CD4-positive, alpha-beta T cell treated with Interleukin-1 beta for 1 hour (primary cell): ENCODE measurements at regions not wholly inside any gene's neighbourhood (a gene's known extent, or its start where the extent isn't known, plus 50 kb on each side); places are given as distances from the start of the nearest gene placed in this dataset.

Experiments used
- DNase-seq, 2 donors: peaks; one replicate each; pipeline ENCODE4 v3.0.0-alpha.2; 2020 to 2022

DNA sequence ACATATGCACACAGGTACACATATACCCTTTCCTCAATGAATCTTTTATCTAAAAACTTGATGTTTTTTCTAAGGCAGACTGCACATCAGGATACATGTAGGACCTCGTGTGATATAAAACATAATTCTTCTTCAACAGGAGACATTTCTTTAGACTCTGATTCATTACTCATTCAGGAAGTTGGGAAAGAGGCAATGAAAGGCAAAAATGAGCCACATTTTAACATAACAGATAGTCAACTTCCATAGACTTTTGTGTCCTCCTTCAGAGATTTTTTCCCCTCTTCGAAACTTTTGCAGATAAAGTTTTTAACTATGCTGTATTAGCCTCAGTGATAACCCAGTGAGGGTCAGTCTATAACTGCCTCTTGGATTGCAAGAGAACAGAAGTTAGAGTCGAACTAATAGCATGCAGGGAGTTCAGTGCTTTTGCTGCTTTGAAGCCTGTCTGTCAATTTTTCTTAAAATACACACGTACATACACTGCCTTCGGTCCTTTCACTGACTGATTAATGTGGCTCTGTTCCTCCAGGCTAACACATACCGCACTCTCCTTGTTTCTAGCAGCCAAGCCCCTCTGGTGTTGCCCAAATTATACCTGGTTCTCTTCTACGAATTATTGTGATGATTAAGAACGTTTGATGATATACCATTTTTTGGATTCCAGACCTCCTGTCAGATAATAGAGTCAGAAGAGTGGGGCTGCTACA is 562.5 kb upstream of the MAP3K7 start:
- no peak for DNase-seq

DNA sequence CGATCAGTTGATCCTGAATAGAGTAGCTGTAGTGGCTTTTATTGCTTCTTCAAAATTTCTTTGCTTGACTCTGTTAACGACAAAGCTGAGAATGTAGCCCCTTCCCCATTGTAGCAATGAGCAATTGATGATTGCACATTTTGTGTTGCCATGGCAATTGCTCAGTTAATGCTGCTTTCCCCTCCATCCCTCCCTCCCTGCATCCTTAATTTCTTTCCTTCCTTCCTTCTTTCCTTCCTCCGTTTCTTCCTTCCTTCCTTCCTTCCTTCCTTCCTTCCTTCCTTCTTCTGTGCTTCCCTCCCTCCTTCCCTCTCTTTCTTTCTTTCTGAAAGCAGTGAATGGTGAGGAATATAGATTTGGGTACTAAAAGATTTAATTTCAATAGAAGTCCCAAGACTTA is 557.3 kb upstream of the MAP3K7 start:
- DNase-seq = no peak

DNA sequence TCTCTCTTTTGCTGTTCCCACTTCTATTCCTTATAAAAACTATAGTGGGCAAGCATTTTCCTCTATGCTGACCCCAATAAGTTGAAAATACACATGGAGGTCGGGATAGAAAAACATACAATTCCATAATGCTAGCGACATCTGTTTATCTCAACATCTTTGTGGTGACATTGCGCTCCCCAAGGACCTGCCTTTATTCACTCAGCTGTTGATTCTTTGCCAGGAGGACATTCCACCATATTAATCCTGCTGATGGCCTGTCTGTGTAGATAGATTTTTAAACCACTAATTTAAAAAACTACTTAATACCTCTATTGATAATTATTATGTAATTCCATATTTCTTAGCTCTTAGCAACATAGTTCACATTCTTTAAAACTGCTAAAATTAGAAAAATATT is 555.3 kb upstream of the MAP3K7 start:
- DNase-seq = no peak

DNA sequence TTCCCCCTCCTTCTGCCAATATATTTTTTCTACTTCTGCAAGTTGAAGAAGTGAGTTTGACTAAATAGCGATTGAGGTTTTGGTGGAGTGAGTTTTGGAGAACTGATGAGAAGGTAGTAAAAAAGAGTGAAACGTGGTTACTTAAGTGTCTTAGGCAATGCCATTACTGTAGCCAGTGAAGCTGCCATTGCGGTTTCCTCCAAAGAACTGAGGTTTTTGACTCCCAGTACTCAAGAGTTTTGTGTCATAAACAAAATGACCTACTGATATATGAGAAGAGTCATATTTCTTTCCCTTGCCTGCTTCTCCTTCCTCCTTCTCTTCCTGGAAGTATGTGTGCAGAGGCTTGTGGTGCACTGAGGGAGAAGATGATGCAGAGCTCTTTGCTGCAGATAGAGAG is 554.5 kb upstream of the MAP3K7 start:
- DNase-seq = no peak

DNA sequence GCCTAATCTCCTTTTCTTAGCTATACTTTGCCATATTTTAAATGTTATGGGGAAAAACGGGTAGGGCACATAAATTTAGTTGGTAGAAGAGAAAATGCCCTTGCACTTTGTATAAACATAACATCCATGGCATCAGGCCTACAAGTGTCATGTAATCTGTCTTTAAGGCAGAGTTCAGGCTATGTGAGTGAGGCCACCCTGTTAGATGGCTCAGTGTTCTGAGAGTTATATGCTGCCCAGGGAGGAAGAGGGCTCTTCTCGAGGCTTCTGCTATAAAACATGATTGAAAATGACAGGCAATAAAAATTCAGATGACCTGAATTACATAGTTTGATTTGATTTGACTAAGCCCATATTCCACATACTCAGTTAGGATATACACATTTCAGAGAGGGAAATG is 553.6 kb upstream of the MAP3K7 start:
- no peak for DNase-seq

DNA sequence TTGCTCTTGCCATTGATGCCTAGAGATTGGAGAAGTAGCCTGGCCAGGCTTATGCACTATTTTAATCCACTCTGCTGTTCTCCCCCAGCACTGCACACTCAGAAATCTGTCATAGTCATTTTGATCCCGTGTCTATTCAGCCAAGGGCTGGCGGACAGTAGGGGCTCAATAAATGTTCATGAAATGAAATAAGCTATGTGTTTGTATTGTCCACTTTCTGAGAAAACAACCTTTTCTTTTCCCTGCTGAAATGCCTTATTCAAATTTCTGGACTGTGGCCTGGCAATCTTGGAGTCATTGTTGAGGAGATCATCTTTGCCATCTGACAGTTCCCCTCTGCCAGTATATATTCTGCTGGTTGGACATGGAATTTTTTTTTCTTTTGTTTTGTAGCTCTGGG is 550.4 kb upstream of the MAP3K7 start:
- DNase-seq = no peak

DNA sequence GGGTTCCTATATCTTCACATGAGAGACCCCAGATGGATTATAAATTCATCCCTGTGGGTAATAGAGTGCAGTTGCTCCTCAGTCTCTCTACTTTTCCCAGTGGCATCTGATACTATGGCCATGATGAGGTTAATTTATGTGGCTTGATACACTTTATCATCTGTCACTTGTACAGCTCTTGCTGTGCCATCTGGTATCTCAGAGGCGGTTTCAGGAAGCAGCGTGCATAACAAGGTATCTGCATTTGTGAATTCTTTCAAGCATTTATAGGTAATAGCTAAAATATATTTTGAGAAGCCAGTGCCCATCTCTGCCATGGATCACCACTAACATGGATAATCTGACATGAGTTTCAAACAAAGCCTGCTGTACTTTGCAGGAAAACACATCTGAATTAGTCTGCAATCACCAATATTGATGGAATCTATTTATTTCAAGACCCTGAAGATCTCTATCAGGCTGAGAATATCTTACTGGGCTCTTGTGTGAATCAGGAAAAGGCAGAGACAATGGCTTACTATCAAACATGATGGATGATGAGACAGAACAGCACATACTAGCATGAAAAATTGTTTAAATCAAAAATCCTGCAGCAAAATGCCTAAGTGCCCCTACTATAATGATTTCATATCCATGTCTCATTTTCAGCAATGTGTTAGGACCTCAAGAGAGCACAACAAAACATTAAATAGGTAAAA is 548.7 kb upstream of the MAP3K7 start:
- DNase-seq = no peak

DNA sequence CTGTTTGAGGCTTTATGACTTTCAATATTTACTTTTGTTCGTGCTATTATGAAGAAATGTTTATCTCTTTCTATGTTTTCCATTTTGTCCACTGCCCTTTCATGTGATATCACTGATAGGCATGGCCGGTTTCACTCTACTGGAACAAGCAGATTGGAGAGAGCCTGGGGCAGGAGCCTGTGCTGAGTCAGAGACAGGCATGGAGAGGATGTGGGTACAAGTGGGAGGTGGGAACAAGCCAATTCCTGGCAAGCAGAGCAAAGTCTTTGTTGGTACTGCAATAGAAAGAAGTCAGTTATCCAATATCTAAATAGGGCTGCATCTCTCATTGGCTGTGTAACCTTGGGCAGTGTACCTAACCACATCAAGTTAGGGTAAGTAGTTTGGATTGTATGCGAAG is 545.6 kb upstream of the MAP3K7 start:
- DNase-seq = no peak

DNA sequence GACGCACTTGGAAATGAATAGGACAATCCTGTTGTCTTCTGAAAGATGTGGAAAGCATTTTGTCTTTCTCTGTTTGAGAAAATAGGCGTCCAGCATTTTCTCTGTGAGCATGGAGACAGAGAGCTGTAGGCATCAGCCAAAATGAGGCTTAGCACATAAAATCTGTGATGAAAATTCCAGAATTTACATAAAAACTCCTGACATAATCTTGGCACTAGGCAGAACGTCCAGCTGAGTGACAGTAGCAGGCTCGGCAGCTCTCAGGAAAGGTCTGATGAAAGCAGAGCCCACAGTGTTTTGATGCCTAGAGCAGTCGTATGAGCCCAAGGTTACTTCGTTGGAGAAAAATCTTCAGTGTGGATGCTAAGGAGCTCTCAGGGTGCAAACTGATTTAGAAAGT is 543.3 kb upstream of the MAP3K7 start:
- no peak for DNase-seq

DNA sequence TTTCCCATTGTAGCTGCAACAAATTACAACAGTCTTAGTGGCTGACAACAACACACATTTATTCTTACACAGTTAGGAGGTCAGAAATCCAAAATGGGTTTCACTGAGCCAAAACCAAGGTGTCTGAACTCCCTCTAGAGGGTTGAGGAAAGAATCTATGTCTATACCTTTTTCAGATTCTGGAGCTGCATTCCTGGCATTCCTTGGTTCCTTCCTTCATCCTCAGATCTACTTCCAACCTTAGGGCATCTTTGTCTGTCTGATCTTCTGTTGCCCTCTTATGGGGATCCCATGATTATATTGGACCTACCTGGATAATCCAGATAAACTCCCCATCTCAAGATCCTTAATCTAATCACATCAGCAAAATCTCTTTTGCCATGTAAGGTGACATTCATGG is 540.9 kb upstream of the MAP3K7 start:
- no peak for DNase-seq

DNA sequence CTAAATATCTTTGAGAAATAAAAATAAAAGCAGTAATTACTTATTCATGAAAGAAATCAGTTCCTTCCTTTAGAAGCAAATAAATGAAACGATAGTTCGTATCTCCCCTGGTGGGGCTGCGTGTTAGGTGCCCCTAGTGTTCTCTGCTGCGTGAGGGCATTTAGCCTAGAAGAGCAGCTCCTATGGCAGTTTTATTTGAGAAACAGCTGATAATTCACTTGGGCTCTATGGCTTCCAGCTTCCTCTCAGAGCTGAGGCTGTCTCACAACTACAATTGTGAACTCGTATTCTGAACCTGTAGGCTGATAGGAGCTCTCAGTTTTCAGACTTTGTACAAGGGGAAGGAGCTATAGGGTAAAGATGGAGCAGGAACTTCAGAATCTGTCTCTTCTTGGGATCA is 540.0 kb upstream of the MAP3K7 start:
- DNase-seq = no peak

DNA sequence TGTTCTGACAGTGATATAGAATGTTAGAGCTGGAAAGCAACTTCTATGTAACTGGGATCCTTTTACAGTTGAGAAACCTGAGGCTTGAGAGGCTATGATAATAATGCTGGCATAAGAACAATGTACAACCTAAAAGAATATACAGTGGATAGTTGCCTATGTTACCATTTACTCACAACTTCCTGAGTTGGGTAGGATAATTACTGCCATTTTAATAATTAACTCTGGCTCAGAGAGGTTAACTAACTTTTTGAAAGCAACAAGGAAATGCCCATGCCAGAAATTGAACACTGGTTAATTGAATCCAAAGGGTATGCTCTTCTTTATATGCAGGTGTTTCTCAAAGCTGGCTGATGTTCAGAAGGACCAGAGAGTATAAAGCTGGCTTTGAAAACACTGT is 530.7 kb upstream of the MAP3K7 start:
- DNase-seq = no peak

DNA sequence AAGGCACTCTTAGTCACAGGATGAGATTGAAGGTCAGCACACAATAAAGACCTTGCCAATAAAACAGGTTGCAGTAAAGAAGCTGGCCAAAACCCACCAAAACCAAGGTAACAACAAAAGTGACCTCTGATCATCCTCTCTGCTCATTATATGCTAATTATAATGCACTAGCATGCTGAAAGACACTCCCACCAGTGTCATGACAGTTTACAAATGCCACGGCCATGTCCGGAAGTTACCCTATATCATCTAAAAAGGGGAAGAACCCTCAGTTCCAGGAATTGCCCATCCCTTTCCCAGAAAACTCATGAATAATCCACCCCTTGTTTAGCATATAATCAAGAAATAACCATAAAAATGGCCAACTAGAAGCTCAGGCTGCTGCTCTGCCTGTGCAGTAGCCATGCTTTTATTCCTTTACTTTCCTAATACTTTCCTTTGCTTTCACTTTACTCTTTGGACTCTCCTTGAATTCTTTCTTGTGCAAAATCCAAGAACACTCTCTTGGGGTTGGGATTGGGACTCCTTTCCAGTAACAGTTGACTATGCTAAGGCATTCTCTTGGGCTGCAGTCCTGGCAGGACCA is 527.3 kb upstream of the MAP3K7 start:
- no peak for DNase-seq

DNA sequence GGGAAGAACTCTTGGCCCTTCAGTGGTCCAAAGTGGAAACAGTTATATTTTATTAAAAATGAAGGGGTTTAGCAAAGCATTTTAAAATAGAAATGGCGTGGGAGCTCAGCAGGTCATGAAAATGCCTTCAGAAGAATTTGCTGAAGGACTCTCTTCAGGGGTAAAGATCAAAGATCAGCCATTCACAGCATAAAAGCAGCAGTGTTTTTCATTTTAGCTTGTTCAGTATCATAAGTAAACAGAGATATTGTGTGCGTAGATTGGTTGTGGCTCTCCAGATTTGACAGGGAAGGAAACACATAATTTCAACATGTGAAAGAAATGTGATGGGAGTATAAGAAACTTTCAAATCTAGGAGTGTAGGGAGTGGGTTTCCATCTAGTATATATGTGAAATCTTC is 519.2 kb upstream of the MAP3K7 start:
- no peak for DNase-seq

DNA sequence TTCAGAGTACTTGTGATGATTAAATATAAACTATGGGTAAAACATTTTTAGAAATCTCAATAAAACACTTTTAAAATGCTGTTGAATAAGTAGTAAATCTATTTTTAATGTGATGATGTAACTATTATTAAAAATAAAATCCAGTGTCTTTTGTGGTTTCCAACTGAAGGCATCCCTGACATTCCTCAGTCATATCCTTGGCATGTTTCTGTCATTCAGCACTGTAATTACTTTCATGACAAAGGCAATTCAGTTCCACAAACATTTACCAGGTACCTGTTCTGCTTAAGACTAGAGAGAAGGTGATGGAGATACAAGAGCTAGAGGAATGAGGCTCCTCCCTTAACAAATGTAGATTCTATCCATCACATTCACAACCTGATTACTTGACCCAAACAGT is 518.7 kb upstream of the MAP3K7 start:
- DNase-seq = no peak

DNA sequence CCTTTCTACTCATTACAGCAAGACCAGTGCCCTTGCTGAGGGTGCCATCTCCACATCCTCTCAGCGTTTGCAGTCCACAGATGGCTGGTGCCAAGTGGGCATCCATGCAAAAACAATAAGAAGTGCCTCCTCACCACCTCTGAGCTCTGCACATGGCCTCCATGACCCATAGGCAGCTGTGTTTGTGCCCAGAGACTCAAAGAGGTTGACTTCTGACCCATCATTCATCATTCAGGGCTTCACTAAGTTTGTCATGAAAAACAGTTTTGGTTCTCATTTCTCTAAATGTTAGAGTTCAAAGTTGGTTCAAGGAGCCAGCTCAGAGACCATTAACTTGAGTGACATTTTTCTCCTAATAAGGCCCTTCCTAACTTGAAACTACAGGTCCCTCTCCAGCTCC is 512.6 kb upstream of the MAP3K7 start:
- no peak for DNase-seq

DNA sequence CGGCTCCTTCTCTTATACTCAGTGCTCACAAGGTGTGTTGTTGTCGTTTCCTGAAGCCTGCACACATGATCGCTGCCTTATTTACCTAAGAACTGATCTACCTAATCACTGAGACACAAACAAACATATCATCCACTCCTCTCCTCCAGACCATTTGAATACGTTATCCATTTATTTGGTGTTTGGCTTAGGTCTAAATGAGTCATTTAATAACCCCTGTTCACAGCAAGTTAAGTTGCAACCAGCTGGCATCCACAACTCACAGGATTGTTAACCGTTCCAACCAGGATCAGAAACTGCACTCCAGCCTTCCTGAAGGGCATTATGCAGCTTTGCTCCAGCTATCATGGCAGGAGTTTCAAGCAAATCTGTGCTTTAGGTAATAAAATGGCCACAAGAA is 511.1 kb upstream of the MAP3K7 start:
- DNase-seq = no peak

DNA sequence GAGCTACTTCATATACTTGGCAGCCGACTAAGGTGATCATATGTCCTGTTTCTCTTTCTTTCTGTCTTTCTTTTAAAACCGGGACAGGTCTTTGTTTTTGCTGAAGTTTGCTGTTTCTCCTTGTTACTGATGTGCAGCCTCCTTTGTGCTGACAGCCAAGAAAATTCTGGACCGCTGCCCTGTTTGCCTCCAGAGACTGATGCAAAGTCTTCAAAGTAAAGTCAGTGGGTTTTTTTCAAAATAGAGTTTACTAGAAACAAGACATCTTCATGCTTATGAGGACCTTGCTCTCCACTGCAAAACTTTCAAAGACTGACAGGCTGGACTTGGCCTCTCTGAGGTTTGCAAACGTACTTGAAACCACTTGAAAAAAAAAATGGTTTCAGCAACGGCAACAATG is 510.5 kb upstream of the MAP3K7 start:
- DNase-seq = no peak

DNA sequence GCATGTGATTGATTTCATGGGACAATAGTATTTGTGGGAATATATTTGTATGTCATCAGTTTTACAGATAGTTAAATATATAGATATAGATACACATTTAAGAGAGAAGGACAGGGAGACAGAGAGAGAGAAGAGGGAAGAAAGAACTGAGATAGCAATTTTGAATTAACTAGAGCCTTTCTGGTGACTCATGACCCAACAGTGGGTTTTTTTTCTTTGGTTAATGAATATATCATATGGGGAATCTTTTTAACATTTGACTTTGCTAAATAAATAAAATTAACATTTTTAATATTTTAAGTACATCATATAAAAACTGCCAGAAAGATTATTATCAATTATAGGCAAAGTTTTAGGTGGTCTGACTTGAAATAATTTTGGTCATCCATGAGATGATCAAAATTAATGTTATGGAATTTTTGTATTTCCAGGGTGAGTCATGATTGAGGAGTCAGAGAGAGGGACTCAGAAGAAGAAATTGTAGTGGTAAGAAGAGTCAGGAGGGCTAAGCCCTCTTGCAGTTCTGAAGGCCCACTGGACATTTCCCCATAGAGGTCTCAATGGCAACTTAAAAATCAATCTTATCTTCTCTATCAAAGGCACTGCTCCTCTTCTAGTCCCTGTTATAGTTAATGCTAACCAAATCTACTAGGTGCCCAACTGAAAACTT is 508.1 kb upstream of the MAP3K7 start:
- DNase-seq = no peak

DNA sequence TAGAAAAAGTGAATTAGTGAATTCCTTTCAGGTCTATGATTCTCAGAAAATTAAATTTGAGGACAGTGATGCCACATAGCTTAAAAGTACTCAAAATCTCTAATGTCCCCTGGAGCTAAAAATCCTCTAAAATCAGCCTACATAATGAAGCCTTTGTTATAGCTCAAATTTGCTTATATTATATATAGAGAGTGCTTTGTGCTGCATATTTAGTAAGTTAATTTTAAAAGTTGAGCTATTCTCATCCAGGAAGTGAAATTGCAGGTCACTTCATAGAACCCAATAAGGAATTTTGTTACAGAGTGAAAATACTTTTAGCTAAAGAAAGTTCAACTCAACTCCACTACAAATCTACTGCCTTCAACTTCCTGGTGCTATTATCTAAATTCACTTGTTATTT is 507.5 kb upstream of the MAP3K7 start:
- no peak for DNase-seq

DNA sequence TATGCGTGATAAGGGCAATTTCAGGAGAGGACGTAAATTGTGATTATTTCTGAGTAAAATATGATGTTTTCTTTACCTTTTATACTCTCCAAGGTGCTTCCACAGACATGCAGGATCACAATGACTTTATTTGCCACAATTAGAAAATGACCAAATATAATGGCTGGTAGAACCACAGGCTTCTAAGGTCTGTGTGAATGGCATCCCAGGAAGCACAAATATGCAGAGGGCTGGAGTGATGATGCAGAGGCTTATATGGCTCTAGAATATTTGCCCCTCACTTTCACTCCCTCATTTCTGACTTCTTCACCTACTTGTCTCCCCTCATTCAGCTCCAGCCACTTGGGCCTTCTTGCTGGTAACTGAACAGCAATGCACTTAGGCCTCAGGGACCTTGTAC is 502.1 kb upstream of the MAP3K7 start:
- no peak for DNase-seq

DNA sequence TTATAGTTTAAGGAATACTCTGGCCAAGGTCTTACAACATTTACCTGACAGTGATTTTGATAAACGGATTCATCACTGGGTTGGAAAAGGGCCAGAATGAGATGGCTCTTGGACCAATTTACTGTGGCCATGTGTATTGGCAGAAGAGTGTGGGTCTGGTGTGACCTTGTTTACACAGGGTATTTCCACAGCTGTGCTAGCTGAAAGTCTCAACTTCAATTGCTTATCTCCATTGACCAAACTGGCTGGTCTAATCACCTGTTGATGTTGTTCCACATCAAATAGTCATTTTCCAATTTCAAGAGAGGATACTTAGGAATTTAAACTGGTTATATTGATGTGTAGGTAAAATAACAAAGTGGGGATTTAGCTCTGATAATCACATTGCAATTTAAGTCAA is 501.6 kb upstream of the MAP3K7 start:
- DNase-seq = no peak

DNA sequence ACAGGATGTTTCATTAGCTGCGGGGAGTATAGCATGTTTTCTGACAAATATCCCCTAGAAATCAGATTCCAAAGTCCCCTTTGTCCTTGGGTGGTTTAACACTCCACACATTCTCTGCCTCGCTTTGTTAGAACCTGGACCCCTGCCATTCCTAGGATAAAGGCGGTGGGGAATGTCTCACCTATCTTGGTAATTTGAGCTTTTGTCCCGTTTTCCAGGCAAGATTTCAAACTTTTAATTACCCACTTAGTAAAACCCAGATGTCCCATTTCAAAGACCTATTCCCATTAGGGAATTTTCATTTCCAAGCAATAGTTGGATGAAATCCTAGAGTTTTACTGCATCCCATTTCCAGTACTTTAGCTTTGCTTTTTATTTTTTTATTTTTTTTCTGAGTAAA is 501.0 kb upstream of the MAP3K7 start:
- DNase-seq = no peak

DNA sequence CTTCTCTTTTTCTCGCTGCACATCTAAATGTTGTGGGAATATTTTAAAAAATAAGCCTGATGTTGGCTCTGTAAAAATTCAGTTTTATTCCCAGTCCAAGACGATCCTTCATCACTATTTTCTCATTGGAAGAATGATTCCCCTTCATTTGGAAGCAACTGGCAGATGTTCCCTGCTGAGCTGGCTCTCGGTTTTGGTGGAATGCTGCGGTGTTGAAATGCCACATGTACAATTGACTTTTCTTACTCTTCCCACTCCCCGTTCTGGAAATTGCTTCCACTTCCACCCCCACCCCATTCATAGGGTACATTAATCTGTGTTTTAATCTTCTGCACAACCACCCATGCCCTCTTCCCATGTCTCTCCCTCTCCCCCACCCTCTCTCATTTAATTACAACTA is 496.3 kb upstream of the MAP3K7 start:
- no peak for DNase-seq
